Transverse colon (tissue), 3 donors: ENCODE measurements at regions not wholly inside any gene's neighbourhood (a gene's known extent, or its start where the extent isn't known, plus 50 kb on each side); places are given as distances from the start of the nearest gene placed in this dataset.

Experiments used
- CTCF ChIP-seq, 5 experiments: fragments of 200-600 bp in 3 of 5; fragments of 450-650 bp in 2 of 5; sonication (generic) in 3 of 5; IDR thresholded peaks; 1 replicate in 2 of 5; 2 replicates in 3 of 5; pipeline ENCODE4 v1.5.1; 2016 to 2017; ENCODE audit warnings: antibody characterized with exemption in 5 of 5, inconsistent platforms in 3 of 5, mild to moderate bottlenecking in 2 of 5, moderate library complexity in 1 of 5
- POLR2A ChIP-seq: fragments of 450-650 bp; IDR thresholded peaks from one replicate; pipeline ENCODE4 v1.6.1; 2016; ENCODE audit warnings: antibody characterized with exemption, mild to moderate bottlenecking, moderate library complexity

GRCh38 chr3:178233371-178234071 is 302.7 kb upstream of the KCNMB2 start:
- TF ChIP-seq CTCF (IDR thresholded peaks at IDR 0.05): no peak
- TF ChIP-seq POLR2A: no peak
